ENCODE measurements at regions not wholly inside any gene's neighbourhood (a gene's known extent, or its start where the extent isn't known, plus 50 kb on each side); places are given as distances from the start of the nearest gene placed in this dataset.

GRCh38 chr18:10143596-10143995 lies 229.8 kb downstream of the VAPA start:
- no peak for TF ChIP-seq CTCF (IDR thresholded peaks at IDR 0.05)
- TF ChIP-seq EP300 (IDR thresholded peaks at IDR 0.05) = no peak

All from ovary (tissue), 3 donors.